HG02840 (cell line): ENCODE measurements at regions not wholly inside any gene's neighbourhood (a gene's known extent, or its start where the extent isn't known, plus 50 kb on each side); places are given as distances from the start of the nearest gene placed in this dataset.

Source experiments
- ATAC-seq: cut with Tn5 transposase; IDR thresholded peaks from one replicate; pipeline ENCODE4 v1.9.1; 2021; ENCODE audit warnings: mild to moderate bottlenecking, moderate library complexity, moderate number of reproducible peaks; ENCODE audit not compliant: unreplicated experiment, low FRiP score

GRCh38 chr2:6747433-6747832 is 118.3 kb downstream of the CMPK2 start:
- ATAC-seq = no peak

GRCh38 chr2:6748406-6749067 is 117.2 kb downstream of the CMPK2 start:
- no peak for ATAC-seq

GRCh38 chr2:6749962-6750361 is 115.7 kb downstream of the CMPK2 start:
- no peak for ATAC-seq

GRCh38 chr2:6750411-6751158 is 115.1 kb downstream of the CMPK2 start:
- no peak for ATAC-seq

GRCh38 chr2:6754419-6754818 is 111.3 kb downstream of the CMPK2 start:
- ATAC-seq = no peak

GRCh38 chr2:6755456-6755855 is 110.3 kb downstream of the CMPK2 start:
- no peak for ATAC-seq

- no peak for ATAC-seq
Measured at GRCh38 chr2:6757215-6757614, 108.5 kb downstream of the CMPK2 start.

GRCh38 chr2:6759689-6760088 is 106.0 kb downstream of the CMPK2 start:
- ATAC-seq = no peak

- no peak for ATAC-seq
Measured at GRCh38 chr2:6760132-6760531, 105.6 kb downstream of the CMPK2 start.

- ATAC-seq = no peak
Measured at GRCh38 chr2:6764968-6765723, 100.6 kb downstream of the CMPK2 start.

GRCh38 chr2:6769346-6769745 is 96.4 kb downstream of the CMPK2 start:
- no peak for ATAC-seq

GRCh38 chr2:6770006-6770405 is 95.7 kb downstream of the CMPK2 start:
- no peak for ATAC-seq

- no peak for ATAC-seq
Measured at GRCh38 chr2:6771634-6772611, 93.8 kb downstream of the CMPK2 start.

- peak; percentile 83 for ATAC-seq
Measured at GRCh38 chr2:6773007-6773693, 92.6 kb downstream of the CMPK2 start.

- no peak for ATAC-seq
Measured at GRCh38 chr2:6773694-6774044, 92.0 kb downstream of the CMPK2 start.

GRCh38 chr2:6776125-6776524 is 89.6 kb downstream of the CMPK2 start:
- no peak for ATAC-seq

GRCh38 chr2:6777626-6778025 is 88.1 kb downstream of the CMPK2 start:
- ATAC-seq = no peak

- ATAC-seq = no peak
Measured at GRCh38 chr2:6780765-6781274, 84.9 kb downstream of the CMPK2 start.

GRCh38 chr2:6782517-6783237 is 83.0 kb downstream of the CMPK2 start:
- ATAC-seq = no peak
